ENCODE measurements at regions not wholly inside any gene's neighbourhood (a gene's known extent, or its start where the extent isn't known, plus 50 kb on each side); places are given as distances from the start of the nearest gene placed in this dataset.

GRCh38 chr6:21404577-21404976 is 189.0 kb upstream of the SOX4 start:
- Histone ChIP-seq H3K9me3 (ENCODE audit: control insufficient read depth, low read depth, low read length) (no peaks in the 10 kb centered on the region), H3K27me3 (ENCODE audit: control insufficient read depth, insufficient read depth, low read length) (no peaks in the 10 kb centered on the region), H3K36me3 (ENCODE audit: control insufficient read depth, low read depth, low read length) (no peaks in the 10 kb centered on the region), H3K4me3 (ENCODE audit: low read length) (no peak overlapping the region), H3K4me1 (ENCODE audit: control insufficient read depth, low read depth, low read length) (no peaks in the 10 kb centered on the region), H3K27ac (ENCODE audit: low read length) (no peak overlapping the region), H3K9ac (ENCODE audit: low read length) (no peak overlapping the region)

GRCh38 chr6:21406316-21406715 is 187.2 kb upstream of the SOX4 start:
- Histone ChIP-seq H3K4me1 (ENCODE audit: control insufficient read depth, low read depth, low read length) (no peaks in the 10 kb centered on the region), H3K9ac (ENCODE audit: low read length) (no peak overlapping the region), H3K27ac (ENCODE audit: low read length) (no peak overlapping the region), H3K9me3 (ENCODE audit: control insufficient read depth, low read depth, low read length) (no peaks in the 10 kb centered on the region), H3K36me3 (ENCODE audit: control insufficient read depth, low read depth, low read length) (no peaks in the 10 kb centered on the region), H3K4me3 (ENCODE audit: low read length) (no peak overlapping the region), H3K27me3 (ENCODE audit: control insufficient read depth, insufficient read depth, low read length) (no peaks in the 10 kb centered on the region)

GRCh38 chr6:21409231-21409630 is 184.3 kb upstream of the SOX4 start:
- Histone ChIP-seq H3K9ac (ENCODE audit: low read length) (no peak overlapping the region), H3K4me1 (ENCODE audit: control insufficient read depth, low read depth, low read length) (no peaks in the 10 kb centered on the region), H3K27me3 (ENCODE audit: control insufficient read depth, insufficient read depth, low read length) (no peaks in the 10 kb centered on the region), H3K9me3 (ENCODE audit: control insufficient read depth, low read depth, low read length) (no peaks in the 10 kb centered on the region), H3K4me3 (ENCODE audit: low read length) (no peak overlapping the region), H3K36me3 (ENCODE audit: control insufficient read depth, low read depth, low read length) (no peaks in the 10 kb centered on the region), H3K27ac (ENCODE audit: low read length) (no peak overlapping the region)

GRCh38 chr6:21413428-21413827 is 180.1 kb upstream of the SOX4 start:
- no peak overlapping the region for H3K27ac ChIP-seq (ENCODE audit: low read length)
- no peaks in the 10 kb centered on the region for H3K4me1 ChIP-seq (ENCODE audit: control insufficient read depth, low read depth, low read length)
- H3K9me3 ChIP-seq (ENCODE audit: control insufficient read depth, low read depth, low read length): no peaks in the 10 kb centered on the region
- H3K9ac ChIP-seq (ENCODE audit: low read length): no peak overlapping the region
- H3K27me3 ChIP-seq (ENCODE audit: control insufficient read depth, insufficient read depth, low read length): no peaks in the 10 kb centered on the region
- no peaks in the 10 kb centered on the region for H3K36me3 ChIP-seq (ENCODE audit: control insufficient read depth, low read depth, low read length)
- H3K4me3 ChIP-seq (ENCODE audit: low read length): no peak overlapping the region

GRCh38 chr6:21414065-21414464 is 179.5 kb upstream of the SOX4 start:
- Histone ChIP-seq H3K27me3 (ENCODE audit: control insufficient read depth, insufficient read depth, low read length) (no peaks in the 10 kb centered on the region), H3K9me3 (ENCODE audit: control insufficient read depth, low read depth, low read length) (no peaks in the 10 kb centered on the region), H3K4me3 (ENCODE audit: low read length) (no peak overlapping the region), H3K27ac (ENCODE audit: low read length) (no peak overlapping the region), H3K4me1 (ENCODE audit: control insufficient read depth, low read depth, low read length) (no peaks in the 10 kb centered on the region), H3K9ac (ENCODE audit: low read length) (no peak overlapping the region), H3K36me3 (ENCODE audit: control insufficient read depth, low read depth, low read length) (no peaks in the 10 kb centered on the region)

- Histone ChIP-seq H3K9me3 (ENCODE audit: control insufficient read depth, low read depth, low read length) (no peaks in the 10 kb centered on the region), H3K4me3 (ENCODE audit: low read length) (no peak overlapping the region), H3K36me3 (ENCODE audit: control insufficient read depth, low read depth, low read length) (no peaks in the 10 kb centered on the region), H3K4me1 (ENCODE audit: control insufficient read depth, low read depth, low read length) (no peaks in the 10 kb centered on the region), H3K27ac (ENCODE audit: low read length) (no peak overlapping the region), H3K9ac (ENCODE audit: low read length) (no peak overlapping the region), H3K27me3 (ENCODE audit: control insufficient read depth, insufficient read depth, low read length) (no peaks in the 10 kb centered on the region)
Observed at GRCh38 chr6:21420146-21420878, 173.2 kb upstream of the SOX4 start.

GRCh38 chr6:21420926-21421325 is 172.6 kb upstream of the SOX4 start:
- H3K36me3 ChIP-seq (ENCODE audit: control insufficient read depth, low read depth, low read length): no peaks in the 10 kb centered on the region
- H3K9ac ChIP-seq (ENCODE audit: low read length): no peak overlapping the region
- H3K27me3 ChIP-seq (ENCODE audit: control insufficient read depth, insufficient read depth, low read length): no peaks in the 10 kb centered on the region
- H3K9me3 ChIP-seq (ENCODE audit: control insufficient read depth, low read depth, low read length): no peaks in the 10 kb centered on the region
- no peak overlapping the region for H3K27ac ChIP-seq (ENCODE audit: low read length)
- H3K4me3 ChIP-seq (ENCODE audit: low read length): no peak overlapping the region
- H3K4me1 ChIP-seq (ENCODE audit: control insufficient read depth, low read depth, low read length): no peaks in the 10 kb centered on the region

- H3K27ac ChIP-seq (ENCODE audit: low read length): no peak overlapping the region
- no peaks in the 10 kb centered on the region for H3K36me3 ChIP-seq (ENCODE audit: control insufficient read depth, low read depth, low read length)
- no peak overlapping the region for H3K9ac ChIP-seq (ENCODE audit: low read length)
- no peak overlapping the region for H3K4me3 ChIP-seq (ENCODE audit: low read length)
- H3K4me1 ChIP-seq (ENCODE audit: control insufficient read depth, low read depth, low read length): no peaks in the 10 kb centered on the region
- H3K27me3 ChIP-seq (ENCODE audit: control insufficient read depth, insufficient read depth, low read length): no peaks in the 10 kb centered on the region
- peaks cover 4% of the 10 kb centered on the region for H3K9me3 ChIP-seq (ENCODE audit: control insufficient read depth, low read depth, low read length)
Observed at GRCh38 chr6:21423106-21423854, 170.3 kb upstream of the SOX4 start.

GRCh38 chr6:21426841-21427490 is 166.6 kb upstream of the SOX4 start:
- H3K4me1 ChIP-seq (ENCODE audit: control insufficient read depth, low read depth, low read length): no peaks in the 10 kb centered on the region
- H3K27me3 ChIP-seq (ENCODE audit: control insufficient read depth, insufficient read depth, low read length): no peaks in the 10 kb centered on the region
- no peak overlapping the region for H3K4me3 ChIP-seq (ENCODE audit: low read length)
- H3K9ac ChIP-seq (ENCODE audit: low read length): no peak overlapping the region
- no peak overlapping the region for H3K27ac ChIP-seq (ENCODE audit: low read length)
- H3K9me3 ChIP-seq (ENCODE audit: control insufficient read depth, low read depth, low read length): peaks cover 4% of the 10 kb centered on the region
- H3K36me3 ChIP-seq (ENCODE audit: control insufficient read depth, low read depth, low read length): no peaks in the 10 kb centered on the region

- Histone ChIP-seq H3K36me3 (ENCODE audit: control insufficient read depth, low read depth, low read length) (no peaks in the 10 kb centered on the region), H3K27me3 (ENCODE audit: control insufficient read depth, insufficient read depth, low read length) (no peaks in the 10 kb centered on the region), H3K4me3 (ENCODE audit: low read length) (no peak overlapping the region), H3K9ac (ENCODE audit: low read length) (no peak overlapping the region), H3K9me3 (ENCODE audit: control insufficient read depth, low read depth, low read length) (peaks cover 4% of the 10 kb centered on the region), H3K27ac (ENCODE audit: low read length) (no peak overlapping the region), H3K4me1 (ENCODE audit: control insufficient read depth, low read depth, low read length) (no peaks in the 10 kb centered on the region)
Observed at GRCh38 chr6:21429291-21429690, 164.3 kb upstream of the SOX4 start.

- Histone ChIP-seq H3K27me3 (ENCODE audit: control insufficient read depth, insufficient read depth, low read length) (no peaks in the 10 kb centered on the region), H3K4me3 (ENCODE audit: low read length) (no peak overlapping the region), H3K36me3 (ENCODE audit: control insufficient read depth, low read depth, low read length) (no peaks in the 10 kb centered on the region)
Observed at GRCh38 chr6:21431526-21431925, 162.0 kb upstream of the SOX4 start.

More at GRCh38 chr6:21431526-21431925, 162.0 kb upstream of the SOX4 start:
- H3K9me3 ChIP-seq (ENCODE audit: control insufficient read depth, low read depth, low read length): peaks cover 2% of the 10 kb centered on the region
- no peaks in the 10 kb centered on the region for H3K4me1 ChIP-seq (ENCODE audit: control insufficient read depth, low read depth, low read length)
- H3K27ac ChIP-seq (ENCODE audit: low read length): no peak overlapping the region
- H3K9ac ChIP-seq (ENCODE audit: low read length): no peak overlapping the region
